Glomerular endothelial cell (primary cell): ENCODE measurements at regions not wholly inside any gene's neighbourhood (a gene's known extent, or its start where the extent isn't known, plus 50 kb on each side); places are given as distances from the start of the nearest gene placed in this dataset.

Experiments
- DNase-seq: peaks from one replicate; pipeline ENCODE4 v3.0.0-alpha.2; 2011; ENCODE audit warnings: low read depth, low spot score; ENCODE audit errors: extremely low read depth

DNA sequence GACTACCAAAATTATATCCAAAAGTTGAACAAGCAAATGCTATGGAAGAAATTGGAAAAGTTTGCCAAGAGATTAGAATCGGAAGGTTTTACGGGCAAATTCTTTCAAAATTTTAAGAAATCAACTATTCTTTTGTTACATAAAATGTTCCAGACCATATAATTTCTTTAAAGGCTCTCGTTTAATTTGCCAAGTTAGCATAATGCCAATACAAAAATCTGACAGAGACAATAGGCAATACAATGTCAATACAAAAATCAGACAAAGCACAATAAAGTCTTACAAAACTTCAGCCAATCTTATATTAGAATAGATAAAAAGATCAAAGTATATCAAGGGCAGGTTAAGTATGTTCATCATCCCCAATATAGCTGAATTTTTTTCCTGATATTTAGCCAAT lies 224.2 kb downstream of the BCL11A start:
- no peak for DNase-seq

DNA sequence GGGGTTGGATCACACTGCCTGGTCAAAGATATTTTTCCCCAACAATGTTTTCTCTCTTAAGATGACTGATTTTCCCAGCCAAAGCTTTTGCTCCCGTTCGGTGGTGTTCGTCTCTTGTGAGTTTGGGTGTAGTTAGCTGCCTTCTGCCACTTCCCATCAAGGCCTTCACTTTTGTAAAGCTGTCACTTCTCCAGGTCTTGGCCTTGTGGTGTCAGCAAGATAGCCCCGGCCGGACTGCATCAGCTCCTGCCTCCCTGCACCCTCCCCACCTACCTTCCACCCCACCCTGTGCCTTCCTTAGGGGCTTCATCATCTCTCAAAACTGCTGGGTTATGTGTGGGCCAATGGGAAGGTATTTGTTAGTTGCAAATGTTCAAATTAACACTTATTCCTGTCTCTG lies 228.9 kb downstream of the BCL11A start:
- no peak for DNase-seq

DNA sequence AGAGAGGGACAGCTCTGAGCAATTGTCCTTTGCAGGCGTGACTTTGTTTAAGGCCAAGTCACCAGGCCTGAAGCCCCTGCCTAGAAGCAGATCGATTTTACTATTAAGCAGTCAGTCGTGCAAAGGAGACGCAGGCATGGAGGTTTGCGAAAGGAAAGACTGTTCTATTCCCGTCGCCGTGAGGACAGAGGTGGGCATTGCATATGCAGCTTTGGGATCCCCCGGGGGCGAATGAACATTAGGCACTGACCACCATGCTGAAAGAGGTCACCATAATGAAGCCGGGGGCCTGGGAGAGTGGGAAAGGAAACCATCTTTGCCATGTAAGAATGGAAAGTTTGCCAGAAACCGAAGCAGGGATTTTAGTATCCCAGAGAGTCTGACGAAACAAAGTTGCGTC lies 231.6 kb downstream of the BCL11A start:
- DNase-seq: no peak

DNA sequence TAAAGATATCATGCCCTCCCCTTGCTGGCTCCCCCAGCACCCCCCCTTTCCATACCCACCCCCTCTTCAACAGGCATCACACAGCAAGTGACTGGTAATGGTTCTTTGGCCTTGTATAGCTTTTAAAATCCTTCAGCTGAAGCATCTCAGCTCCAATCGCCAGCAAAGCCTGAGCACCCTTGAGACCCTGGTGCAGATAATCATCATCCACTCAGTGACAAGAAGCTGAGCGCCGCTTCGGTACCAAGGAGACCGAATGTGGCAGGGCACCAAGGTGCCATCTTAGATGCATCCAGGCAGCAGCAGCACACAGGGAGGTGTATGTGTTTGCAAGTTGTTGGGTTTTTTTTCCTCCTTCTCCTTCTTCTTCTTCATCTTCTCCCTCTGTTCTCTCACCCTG lies 232.7 kb downstream of the BCL11A start:
- DNase-seq: no peak

DNA sequence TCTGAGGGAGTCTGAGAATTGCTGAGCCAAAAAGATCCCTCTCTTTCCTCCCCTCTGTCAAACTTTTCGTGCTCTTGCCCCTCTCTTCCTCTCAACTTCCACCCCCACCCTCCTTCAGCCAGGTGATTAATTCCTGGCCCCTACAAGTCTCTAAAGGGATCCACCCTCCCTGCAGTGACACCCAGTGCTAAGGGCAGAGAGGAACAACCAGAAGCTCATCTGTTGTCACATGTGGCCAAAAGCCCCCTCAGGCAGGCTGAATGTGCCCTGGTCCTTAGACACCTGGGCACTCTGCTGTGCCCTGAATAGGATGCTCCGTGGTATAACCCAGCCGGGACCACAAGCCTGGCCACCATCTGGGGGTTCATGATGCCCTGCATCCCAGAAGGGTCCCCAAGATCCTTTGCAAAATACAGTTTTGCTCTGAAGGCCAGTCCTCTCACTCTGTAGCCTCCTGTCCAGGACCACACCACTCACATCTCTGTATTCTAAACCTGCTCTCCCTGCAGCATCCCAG lies 234.4 kb downstream of the BCL11A start:
- no peak for DNase-seq

DNA sequence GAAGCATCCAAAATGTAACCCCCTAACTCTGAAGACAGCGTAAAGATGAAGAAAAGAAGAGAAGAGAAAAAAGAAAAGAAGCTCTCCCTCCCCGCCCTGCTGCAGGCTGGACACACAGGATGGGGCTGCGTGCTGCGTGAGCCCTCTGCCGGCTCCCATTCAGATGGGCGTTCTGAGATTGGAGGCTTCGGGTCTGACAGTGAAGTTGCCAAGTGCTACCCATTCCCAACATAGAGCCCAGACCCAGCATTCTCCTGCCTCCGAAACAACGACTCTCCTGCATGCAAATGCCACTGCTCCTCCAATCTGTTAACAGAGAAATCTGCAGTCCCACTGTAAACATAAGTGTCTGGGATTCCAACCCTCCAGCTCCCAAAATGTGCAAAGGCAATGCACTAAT lies 234.9 kb downstream of the BCL11A start:
- no peak for DNase-seq

DNA sequence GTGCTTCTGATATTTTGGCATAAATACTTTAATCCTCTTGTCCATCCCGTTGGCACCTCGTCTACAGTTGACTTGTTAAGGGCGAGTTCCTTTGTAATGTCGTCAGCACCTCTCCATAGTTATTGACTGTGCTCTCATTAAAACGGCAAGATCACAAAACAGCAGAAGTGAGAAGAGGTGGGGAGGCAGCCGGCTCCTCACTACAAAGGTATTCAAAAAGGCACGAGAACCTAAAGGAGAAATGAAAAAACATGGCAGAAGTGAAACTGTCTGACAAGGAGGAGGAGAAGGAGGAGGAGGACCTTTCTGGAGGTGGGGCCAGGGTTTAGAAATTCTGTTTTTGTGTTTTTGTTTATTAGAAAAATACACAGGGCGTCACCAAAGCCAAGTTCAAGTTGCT lies 235.6 kb downstream of the BCL11A start:
- no peak for DNase-seq

DNA sequence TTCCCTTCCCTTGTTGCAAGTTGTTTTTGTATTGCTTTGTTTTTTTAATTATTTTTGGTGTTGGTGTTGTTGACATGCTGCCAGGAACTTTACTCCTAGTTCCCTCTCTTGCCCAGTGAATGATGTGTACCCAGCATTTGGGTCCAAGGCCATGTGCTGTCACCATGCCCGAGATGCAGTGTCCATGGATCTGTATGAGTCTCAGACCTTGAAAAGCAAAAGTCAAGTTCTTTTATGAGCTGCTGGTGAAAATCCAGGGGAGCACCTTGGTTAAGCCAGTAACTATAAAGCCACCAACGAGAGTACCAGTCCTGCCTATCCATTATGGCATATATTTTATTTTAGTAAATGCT lies 236.4 kb downstream of the BCL11A start:
- DNase-seq: no peak

DNA sequence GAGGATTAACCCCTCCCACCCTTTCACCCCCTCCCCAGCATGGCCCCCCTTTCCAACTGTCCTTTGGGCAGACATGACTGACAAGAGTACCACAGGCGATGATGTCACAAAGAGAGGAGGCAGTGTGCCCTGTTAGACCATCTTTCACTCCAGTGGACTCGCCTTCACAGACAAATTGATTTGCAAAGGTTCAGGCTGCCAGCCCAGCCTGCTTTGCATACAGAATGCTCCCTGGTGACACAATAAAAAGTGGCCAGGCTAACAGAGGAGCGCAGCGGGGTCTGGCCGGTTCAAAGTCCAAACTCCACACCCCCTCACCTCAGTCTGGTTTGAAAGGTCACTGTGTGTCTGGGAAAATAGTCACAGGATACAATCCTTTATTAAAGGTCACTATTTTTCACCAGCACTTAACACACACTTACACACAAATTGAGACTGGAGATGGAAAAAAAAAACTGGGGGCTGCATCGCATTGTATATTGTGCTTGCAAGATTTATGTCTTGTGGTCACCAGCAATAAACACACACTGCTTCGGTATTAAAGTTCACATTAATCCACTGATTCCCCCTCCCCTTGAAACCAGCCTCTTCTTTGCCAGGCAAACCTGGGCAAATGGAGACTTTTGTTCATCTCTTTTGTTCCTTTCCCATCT lies 236.9 kb downstream of the BCL11A start:
- no peak for DNase-seq

DNA sequence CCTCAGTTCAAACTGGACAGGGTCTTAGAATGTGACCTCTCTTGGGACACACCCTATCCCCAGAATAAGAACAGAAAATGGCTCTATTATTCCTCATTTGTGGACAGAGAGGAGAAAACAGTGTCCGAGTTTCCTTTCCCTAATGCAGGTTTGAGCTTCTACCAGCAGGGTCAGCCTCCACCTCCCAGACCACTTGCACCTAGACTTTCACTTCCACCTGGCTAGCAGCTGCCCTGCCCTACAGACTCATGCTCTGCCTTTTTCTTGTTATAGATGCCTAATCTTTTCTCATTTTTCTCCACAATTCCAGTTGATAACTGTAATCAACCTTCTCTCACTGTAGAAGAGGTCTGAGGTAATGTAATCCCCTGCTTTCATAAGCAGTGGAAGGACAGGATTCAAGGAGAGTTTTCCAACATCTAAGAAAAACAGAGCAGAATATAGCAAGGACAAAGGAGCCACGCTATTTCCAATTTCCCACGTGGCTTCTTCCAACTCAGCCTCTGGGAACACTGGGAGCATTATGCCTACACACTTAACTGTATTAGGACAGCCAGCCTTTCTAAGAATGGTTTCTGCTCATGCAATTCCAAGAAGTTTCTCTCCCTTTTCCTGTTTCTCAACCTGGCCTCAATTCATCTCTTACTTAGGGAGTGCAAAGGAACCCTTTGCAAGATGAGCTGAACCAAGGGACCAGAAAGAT lies 239.8 kb downstream of the BCL11A start:
- DNase-seq: no peak

DNA sequence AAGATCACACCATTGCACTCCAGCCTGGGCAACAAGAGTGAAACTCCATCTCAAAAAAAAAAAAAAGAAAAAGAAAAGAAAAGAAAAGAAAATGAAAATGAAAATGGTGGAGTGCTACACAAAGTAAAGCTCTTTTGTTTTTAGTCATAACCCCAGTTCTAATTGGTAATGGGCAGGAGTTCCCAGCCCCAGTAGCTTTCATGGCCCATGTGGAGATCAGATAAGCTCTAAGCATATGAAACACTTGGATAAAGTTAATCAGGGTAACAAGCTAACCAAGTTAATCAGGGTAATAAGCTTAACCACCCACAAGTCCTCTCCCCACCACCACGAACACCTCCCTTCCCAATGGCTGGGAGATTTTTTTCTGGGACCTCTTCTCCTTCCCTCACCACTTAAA lies 240.8 kb downstream of the BCL11A start:
- DNase-seq: no peak

DNA sequence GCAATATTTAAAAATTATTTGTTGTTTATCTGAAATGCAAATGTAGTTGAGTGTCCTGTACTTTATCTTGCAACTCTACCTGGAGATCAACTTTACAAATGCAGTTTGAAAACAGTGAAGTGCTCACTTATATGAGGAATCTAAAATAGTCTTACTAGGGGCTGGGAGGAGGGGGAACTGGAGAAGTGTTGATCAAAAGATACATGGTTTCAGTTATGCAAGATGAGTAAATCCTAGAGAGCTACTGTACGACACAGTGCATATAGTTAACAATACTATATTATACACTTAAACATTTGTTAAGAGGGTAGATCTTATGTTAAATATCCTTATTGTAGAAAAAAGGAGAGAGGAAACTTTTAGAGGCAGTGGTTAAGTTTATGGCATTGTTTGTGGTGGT lies 241.9 kb downstream of the BCL11A start:
- no peak for DNase-seq

DNA sequence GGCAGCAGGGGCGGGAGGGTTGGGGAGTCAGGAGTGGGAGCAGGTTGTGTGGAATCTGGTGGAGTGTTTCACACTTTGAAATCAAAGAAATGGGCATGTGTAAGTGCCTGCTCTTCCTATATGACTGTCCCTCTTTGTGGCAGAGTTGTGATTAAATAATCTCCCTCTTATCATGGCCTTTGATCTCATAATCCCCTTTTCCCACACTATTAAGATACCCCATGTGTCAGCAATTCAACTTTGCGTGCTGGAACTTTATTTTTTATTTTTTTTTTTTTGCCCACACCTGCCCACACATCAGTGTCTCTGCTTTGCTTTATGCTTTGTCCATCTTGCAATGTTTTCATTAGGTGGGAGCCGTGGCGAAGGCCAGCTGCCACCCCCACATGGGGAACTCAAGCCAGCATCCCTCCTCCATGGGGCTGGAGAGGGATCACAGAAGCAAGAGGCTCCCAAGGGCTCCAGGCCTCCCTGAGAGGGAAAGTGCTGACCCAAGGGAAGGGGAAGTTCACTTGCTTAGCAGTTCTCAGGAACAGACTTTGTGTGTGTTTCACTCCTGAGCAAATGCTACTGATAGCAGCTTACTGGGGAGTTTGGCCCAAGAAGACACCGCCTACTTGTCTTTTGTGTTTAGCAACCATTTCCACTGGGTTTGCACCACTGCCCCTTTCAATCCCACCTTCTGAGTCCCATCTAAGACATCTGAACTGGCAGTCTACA lies 243.4 kb downstream of the BCL11A start:
- no peak for DNase-seq

DNA sequence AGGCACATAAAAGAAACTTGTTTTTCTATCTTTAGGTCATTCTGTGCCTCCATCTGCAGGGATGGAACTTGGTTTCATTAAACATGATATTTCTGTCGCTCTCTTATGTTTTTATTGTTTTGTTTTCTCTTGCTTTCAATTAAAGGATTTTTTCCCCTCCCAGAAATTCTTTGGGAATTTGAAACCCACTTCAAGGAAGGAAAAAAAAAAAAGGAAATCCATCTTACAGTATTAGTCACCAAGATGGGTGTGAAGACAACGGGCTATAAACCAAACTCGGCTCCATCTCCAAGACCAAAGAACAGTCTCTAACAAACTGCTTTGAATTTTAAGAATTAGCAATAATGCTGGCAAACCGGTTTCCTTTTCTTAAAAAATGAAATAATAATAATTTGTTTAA lies 244.1 kb downstream of the BCL11A start:
- no peak for DNase-seq

DNA sequence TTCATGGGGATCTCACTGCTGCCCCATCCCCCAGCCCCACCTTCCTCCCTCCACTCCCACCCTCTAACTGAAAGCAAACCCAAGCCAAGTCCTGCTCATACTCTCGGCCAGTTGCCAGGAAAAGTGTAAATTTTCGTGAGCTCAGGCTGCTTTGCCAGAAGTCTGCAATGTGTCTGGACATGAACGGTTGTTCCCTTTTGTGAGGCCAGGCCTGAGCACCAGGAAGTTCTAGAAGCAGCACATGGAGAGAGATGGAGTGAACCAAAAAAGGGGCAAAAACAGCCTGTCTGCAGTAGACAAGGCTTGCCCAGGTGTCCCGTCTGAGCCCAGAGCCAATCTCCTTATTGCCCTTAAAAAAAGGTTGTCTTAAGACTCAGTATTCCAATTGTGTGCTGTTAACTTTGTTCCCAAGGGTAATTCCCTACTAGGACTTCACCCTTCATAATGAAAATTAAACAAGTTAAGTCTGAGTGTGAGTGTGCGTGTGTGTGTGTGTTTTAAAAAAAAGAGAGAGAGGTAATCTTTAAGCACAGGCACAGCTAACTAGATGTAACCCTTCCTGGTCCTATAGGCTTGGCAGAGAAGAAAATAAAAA lies 247.1 kb downstream of the BCL11A start:
- DNase-seq: no peak

DNA sequence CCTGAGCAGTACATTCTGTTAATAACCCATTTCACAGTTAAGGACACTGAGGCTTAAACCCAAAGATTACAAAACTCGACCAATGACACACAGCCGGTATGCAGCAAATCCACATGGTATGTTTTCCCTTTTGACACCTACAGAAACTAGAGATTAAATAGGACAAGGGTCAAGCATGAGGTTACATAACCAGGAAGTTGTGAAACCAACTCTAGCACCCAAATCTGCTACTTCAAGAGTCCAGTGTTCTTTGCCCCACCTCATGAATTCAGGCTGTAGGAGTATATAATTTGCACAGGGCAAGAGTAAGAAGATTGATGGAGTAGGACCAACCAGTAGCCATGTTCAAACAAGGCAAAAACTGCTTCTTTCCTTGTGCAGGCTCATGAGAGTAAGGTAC lies 249.8 kb downstream of the BCL11A start:
- DNase-seq: no peak

DNA sequence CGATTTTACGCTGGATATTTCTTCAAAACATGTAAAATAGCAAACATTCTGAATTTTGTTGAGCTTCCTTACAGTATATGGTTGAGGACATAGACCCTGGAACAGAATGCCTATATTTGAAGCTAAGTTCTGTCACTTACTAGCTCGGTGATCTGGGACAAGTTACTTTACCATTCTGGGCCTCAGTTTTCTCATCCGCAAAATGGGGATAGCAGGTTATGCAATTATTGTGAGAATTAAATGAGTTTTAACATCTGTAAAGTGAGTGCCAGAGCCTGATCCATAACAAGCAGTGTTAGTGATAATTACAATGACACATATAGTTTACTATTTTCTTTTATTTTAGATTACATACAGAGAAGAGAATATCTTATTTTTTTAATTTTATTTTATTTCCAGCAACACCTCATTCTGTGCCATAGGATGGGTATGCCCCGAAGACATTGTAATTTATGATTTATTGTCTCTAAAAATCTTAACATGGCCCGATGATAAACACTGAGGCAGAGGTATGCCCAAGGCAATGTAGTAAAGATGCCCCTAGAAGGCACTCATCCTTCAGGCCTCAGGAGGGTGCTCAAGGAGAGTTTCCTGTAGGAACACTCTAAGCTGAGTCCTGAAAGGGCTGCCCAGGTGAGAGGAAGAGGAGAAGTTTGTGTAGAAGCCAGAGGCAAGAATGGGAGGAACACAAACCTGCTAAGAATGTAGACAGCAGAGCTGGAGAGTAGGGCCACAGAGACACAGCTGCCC lies 250.9 kb downstream of the BCL11A start:
- no peak for DNase-seq

DNA sequence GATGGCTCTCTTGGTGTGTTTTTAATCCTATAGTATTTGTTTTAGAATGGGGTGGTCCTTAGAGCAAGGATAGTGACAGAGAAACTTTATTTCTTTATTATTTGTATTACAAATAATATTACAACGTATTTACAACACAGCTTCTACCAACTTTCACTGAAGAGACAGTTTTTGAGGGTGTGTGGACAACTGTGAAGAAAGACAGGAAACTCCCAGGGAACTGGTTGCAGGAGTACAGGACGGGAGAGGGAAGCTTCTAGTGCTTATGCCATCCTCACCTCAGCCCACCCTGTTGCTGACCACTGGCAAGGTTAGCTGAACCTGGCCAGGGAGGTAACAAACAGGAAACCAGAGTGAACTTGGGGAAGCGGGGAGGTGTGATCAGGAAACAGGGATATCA lies 251.7 kb downstream of the BCL11A start:
- no peak for DNase-seq

DNA sequence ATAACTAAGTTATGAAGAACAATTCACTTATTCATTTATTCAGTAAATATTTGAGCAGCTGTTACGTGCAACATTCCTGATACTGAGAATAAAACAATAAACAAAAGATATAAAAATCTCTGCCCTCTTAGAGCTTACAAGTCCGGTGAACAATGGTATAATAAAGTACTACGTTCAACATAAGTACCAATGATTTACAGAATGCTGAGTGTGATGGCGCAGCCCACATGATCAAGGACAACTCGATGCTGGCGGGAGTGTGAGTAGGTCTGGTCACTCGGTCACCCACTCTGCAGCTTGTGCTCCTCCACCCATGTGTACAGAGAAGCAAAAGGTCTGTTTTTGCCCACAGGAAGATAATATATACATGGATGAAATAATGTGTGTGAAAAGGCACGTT lies 254.3 kb downstream of the BCL11A start:
- DNase-seq: no peak

DNA sequence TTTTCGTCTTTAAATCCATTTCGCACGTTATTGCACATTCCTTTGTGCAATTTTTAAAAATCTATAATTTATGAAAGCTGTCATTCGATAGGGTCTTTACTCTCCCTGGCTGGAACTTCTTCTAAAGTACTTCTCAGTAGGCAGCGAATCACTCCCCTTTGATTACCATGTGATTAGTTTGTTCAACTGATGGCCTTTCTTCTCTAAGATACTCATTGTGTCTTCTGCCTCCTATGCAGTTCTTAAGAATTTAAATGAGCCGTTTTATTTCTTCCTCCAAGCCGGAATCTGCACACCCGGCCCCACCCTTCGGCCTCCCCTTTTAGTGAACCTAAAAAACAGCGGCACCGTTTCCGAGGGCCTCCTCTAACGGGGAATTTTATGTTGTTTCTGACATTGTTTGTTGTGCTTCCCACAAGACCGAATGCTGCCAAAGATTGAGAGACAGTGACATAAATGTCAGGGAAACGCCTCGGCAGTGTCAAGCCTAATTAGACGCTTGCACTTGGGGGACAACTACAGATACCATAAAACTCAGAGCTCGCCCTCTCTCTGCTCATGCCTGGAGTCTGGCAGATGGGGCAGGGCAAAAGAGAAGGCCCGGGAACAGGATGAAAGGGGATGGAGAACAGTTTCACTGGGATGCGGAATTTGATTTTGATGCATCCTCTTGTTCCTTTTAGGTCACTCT lies 255.3 kb downstream of the BCL11A start:
- DNase-seq: no peak
